AG09319 (cell line): ENCODE measurements at regions not wholly inside any gene's neighbourhood (a gene's known extent, or its start where the extent isn't known, plus 50 kb on each side); places are given as distances from the start of the nearest gene placed in this dataset.

Experiments
- DNase-seq: peaks from one replicate; pipeline ENCODE4 v3.0.0-alpha.2; 2010; ENCODE audit warnings: low read depth; ENCODE audit errors: extremely low read depth
- TF ChIP-seq, protein P1 (sequence below): IDR thresholded peaks from 2 replicates; pipeline ENCODE4 v1.5.1; 2011; ENCODE audit warnings: low read depth, mild to moderate bottlenecking, inconsistent platforms, low read length, moderate library complexity

DNA sequence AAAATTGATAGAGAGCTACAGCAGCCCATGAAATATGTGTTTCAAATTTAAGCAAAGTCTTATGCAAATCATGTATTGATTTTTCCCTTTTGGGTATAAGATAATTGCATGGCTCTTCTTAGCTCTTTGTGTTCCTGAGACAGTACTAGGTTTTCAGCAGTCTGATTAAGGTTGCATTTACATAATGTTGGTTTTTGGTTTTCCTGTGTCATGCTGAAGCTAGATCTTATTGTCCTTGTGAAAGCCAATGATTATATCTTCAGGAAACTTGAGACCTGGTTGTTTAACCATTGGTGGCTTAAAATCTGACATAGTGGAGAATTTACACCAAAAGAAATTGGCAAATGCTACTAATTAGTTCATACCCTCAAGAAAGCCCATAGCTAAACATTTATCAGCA is 392.6 kb downstream of the ZPLD1 start:
- no peak for DNase-seq
- TF ChIP-seq, protein P1, sequence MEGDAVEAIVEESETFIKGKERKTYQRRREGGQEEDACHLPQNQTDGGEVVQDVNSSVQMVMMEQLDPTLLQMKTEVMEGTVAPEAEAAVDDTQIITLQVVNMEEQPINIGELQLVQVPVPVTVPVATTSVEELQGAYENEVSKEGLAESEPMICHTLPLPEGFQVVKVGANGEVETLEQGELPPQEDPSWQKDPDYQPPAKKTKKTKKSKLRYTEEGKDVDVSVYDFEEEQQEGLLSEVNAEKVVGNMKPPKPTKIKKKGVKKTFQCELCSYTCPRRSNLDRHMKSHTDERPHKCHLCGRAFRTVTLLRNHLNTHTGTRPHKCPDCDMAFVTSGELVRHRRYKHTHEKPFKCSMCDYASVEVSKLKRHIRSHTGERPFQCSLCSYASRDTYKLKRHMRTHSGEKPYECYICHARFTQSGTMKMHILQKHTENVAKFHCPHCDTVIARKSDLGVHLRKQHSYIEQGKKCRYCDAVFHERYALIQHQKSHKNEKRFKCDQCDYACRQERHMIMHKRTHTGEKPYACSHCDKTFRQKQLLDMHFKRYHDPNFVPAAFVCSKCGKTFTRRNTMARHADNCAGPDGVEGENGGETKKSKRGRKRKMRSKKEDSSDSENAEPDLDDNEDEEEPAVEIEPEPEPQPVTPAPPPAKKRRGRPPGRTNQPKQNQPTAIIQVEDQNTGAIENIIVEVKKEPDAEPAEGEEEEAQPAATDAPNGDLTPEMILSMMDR, result no peak

GRCh38 chr3:102830415-102830814 is 395.6 kb downstream of the ZPLD1 start:
- TF ChIP-seq, protein P1, result no peak
- DNase-seq, result no peak

GRCh38 chr3:102841866-102842265 is 407.1 kb downstream of the ZPLD1 start:
- DNase-seq, result no peak
- TF ChIP-seq, protein P1, result no peak

DNA sequence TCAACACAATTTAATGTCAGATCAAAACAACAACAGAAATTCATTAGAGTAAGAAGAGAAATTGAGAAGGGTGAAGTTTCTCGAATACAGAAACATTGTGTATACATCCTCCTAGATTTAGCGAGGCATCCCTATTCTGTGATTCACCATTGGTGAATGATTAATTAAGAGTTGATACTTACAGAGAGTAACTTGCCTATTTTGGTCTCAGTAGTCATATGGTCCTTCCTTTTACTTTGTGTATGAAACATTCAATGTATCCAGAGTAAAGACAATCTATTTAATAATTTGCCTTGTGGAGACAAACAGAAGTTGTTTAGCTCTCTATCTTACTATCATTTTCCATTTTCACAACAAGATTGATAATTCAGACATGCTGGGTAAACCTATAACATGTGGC is 432.0 kb downstream of the ZPLD1 start:
- TF ChIP-seq, protein P1, result no peak
- no peak for DNase-seq

GRCh38 chr3:102883515-102883914 is 448.7 kb downstream of the ZPLD1 start:
- no peak for DNase-seq
- TF ChIP-seq, protein P1, result no peak

DNA sequence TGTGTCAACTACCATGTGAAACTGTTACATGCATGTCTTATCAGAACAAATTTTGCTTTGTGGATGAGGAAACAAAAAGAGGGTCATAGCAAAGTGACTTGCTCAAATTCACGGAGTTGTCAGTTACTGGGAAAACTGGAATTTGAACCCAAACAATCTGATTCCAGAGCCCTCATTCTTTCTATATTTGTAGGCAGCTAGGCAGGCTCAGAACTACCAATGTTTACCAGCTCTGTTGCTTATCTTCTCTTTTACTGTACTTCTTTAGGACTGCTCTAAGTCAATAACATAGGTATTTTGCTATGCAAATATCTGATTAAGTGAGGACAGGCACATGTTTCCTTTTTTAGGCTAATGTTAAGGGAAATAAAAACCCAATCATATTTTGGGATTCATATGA is 450.5 kb downstream of the ZPLD1 start:
- no peak for DNase-seq
- TF ChIP-seq, protein P1, result no peak

DNA sequence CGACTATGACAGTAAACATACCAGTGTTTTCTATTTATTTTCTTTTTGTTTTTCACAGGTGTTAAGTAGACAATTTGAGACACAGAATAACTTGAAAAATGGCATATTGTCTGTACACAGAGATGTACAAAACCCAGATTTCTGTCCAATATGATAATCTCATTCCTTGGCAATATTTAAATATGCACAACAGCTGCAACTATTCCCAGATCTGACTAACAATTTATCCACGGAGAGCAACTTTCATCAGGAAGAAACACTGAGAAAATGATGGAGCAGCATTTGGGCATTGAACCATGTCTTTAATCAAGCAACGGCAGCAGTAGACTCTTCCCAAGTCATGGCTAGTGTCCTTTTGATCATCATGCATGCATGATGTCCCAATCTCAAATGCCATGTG is 452.6 kb downstream of the ZPLD1 start:
- no peak for DNase-seq
- TF ChIP-seq, protein P1, result no peak
